Liver (tissue), 8 donors: ENCODE measurements at regions not wholly inside any gene's neighbourhood (a gene's known extent, or its start where the extent isn't known, plus 50 kb on each side); places are given as distances from the start of the nearest gene placed in this dataset.

Experiments
- DNase-seq: peaks from one replicate; pipeline ENCODE4 v3.0.0-alpha.2; 2017; ENCODE audit warnings: low spot score
- H3K27ac ChIP-seq, 2 donors: one replicate each; pipeline ENCODE4 v1.7.0; 2013; ENCODE audit warnings: inconsistent platforms in 2 of 2, low read length in 2 of 2, control low read depth in 1 of 2, low read depth in 1 of 2, mild to moderate bottlenecking in 1 of 2
- H3K27me3 ChIP-seq, 4 donors: one replicate each; pipeline versions ENCODE4 v1.6.1 to v1.7.0; 2013; ENCODE audit warnings: low read length in 3 of 4, inconsistent platforms in 1 of 4, mild to moderate bottlenecking in 1 of 4, moderate library complexity in 1 of 4; ENCODE audit not compliant: control insufficient read depth in 4 of 4, insufficient read depth in 4 of 4
- H3K36me3 ChIP-seq, 4 donors: one replicate each; pipeline versions ENCODE4 v1.6.1 to v1.7.0; 2013; ENCODE audit warnings: low read length in 3 of 4, mild to moderate bottlenecking in 3 of 4, low read depth in 1 of 4, moderate library complexity in 1 of 4; ENCODE audit not compliant: control insufficient read depth in 4 of 4, insufficient read depth in 3 of 4
- H3K4me1 ChIP-seq, 4 donors: one replicate each; pipeline versions ENCODE4 v1.6.1 to v1.7.0; 2013; ENCODE audit warnings: low read length in 3 of 4, mild to moderate bottlenecking in 3 of 4, moderate library complexity in 1 of 4; ENCODE audit not compliant: control insufficient read depth in 4 of 4, insufficient read depth in 4 of 4
- H3K4me3 ChIP-seq, 3 donors: one replicate each; pipeline versions ENCODE4 v1.6.1 to v1.7.0; 2013; ENCODE audit warnings: low read length in 3 of 3, control low read depth in 1 of 3, low read depth in 1 of 3, mild to moderate bottlenecking in 1 of 3
- H3K9ac ChIP-seq, 2 donors: one replicate each; pipeline ENCODE4 v1.7.0; 2013; ENCODE audit warnings: low read length in 2 of 2, mild to moderate bottlenecking in 2 of 2, moderate library complexity in 2 of 2, control low read depth in 1 of 2, low read depth in 1 of 2
- H3K9me3 ChIP-seq, 4 donors: one replicate each; pipeline versions ENCODE4 v1.6.1 to v1.7.0; 2013; ENCODE audit warnings: low read length in 3 of 4; ENCODE audit not compliant: control insufficient read depth in 4 of 4
- ATF3 ChIP-seq: IDR thresholded peaks from 2 replicates; pipeline ENCODE4 v1.6.1; 2016; ENCODE audit warnings: antibody characterized with exemption
- CTCF ChIP-seq: fragments of 150-350 bp; IDR thresholded peaks from 2 replicates; pipeline ENCODE4 v1.5.1; 2017; ENCODE audit warnings: improper control_type of control experiment, low read depth, low read length; ENCODE audit not compliant: missing input control
- EGR1 ChIP-seq, 2 donors: IDR thresholded peaks; 2 replicates each; pipeline ENCODE4 v1.6.1; 2016 to 2018; ENCODE audit warnings: antibody characterized with exemption in 2 of 2, low read depth in 2 of 2
- FOXA1 ChIP-seq: IDR thresholded peaks from 2 replicates; pipeline ENCODE4 v1.6.1; 2016; ENCODE audit warnings: antibody characterized with exemption
- GABPA ChIP-seq, 2 donors: IDR thresholded peaks in 1 of 2; conservative IDR thresholded peaks in 1 of 2; 2 replicates each; pipeline ENCODE4 v1.6.1; 2016; ENCODE audit warnings: antibody characterized with exemption in 2 of 2, mild to moderate bottlenecking in 1 of 2, moderate library complexity in 1 of 2
- HNF4A ChIP-seq, 2 donors: conservative IDR thresholded peaks; 2 replicates each; pipeline ENCODE4 v1.6.1; 2016; ENCODE audit warnings: antibody characterized with exemption in 2 of 2, mild to moderate bottlenecking in 2 of 2
- HNF4G ChIP-seq: IDR thresholded peaks from 2 replicates; pipeline ENCODE4 v1.6.1; 2016; ENCODE audit warnings: antibody characterized with exemption
- JUND ChIP-seq, 2 donors: IDR thresholded peaks; 2 replicates each; pipeline ENCODE4 v1.6.1; 2016; ENCODE audit warnings: antibody characterized with exemption in 2 of 2
- NR2F2 ChIP-seq: IDR thresholded peaks from 2 replicates; pipeline ENCODE4 v1.6.1; 2016; ENCODE audit warnings: antibody characterized with exemption
- RAD21 ChIP-seq, 2 donors: IDR thresholded peaks; 2 replicates each; pipeline ENCODE4 v1.6.1; 2016; ENCODE audit warnings: antibody characterized with exemption in 2 of 2, mild to moderate bottlenecking in 2 of 2
- SP1 ChIP-seq: IDR thresholded peaks from 2 replicates; pipeline ENCODE4 v1.6.1; 2018; ENCODE audit warnings: antibody characterized with exemption, mild to moderate bottlenecking
- YY1 ChIP-seq: IDR thresholded peaks from 2 replicates; pipeline ENCODE4 v1.6.1; 2016; ENCODE audit warnings: antibody characterized with exemption, mild to moderate bottlenecking
- ZBTB33 ChIP-seq: IDR thresholded peaks from 2 replicates; pipeline ENCODE4 v1.6.1; 2016; ENCODE audit warnings: antibody characterized with exemption
- WGBS: extraction: QIAGEN DNeasy Blood & Tissue Kit; methylation state at CpG from one replicate; pipeline ENCODE4 v1.1.7; 2013; 5-methylcytosine and 5-hydroxymethylcytosine counted together
- TF ChIP-seq, protein P1 (sequence below): IDR thresholded peaks from 2 replicates; pipeline ENCODE4 v1.6.1; 2016; ENCODE audit warnings: antibody characterized with exemption, mild to moderate bottlenecking
- donor health status: healthy.
- donor health status: healthy.
- donor health status: healthy.
- donor health status: healthy.
- donor health status: healthy.

- Histone ChIP-seq H3K9ac (no peak overlapping the region), H3K4me1 (no peaks in the 10 kb centered on the region), H3K4me3 (no peak overlapping the region), H3K9me3 (peaks cover 0 to 2% (median 0%) of the 10 kb centered on the region in 4 donors), H3K27ac (no peak overlapping the region), H3K36me3 (no peaks in the 10 kb centered on the region), H3K27me3 (no peaks in the 10 kb centered on the region)
- DNase-seq: no peak
- TF ChIP-seq HNF4A (conservative IDR thresholded peaks at IDR 0.05): no peak
- WGBS: 92% methylated on average over 3 of the region's 3 CpGs
Observed at GRCh38 chr6:51526049-51526448, 561.4 kb downstream of the PKHD1 start.

GRCh38 chr6:51526922-51527321, 560.5 kb downstream of the PKHD1 start:
- 67% methylated on average over 5 of the region's 5 CpGs for WGBS
- DNase-seq: no peak
- Histone ChIP-seq H3K27me3 (no peaks in the 10 kb centered on the region), H3K4me3 (no peak overlapping the region), H3K9ac (no peak overlapping the region), H3K27ac (no peak overlapping the region), H3K36me3 (no peaks in the 10 kb centered on the region), H3K4me1 (no peaks in the 10 kb centered on the region), H3K9me3 (peaks cover 0 to 2% (median 0%) of the 10 kb centered on the region in 4 donors)
- TF ChIP-seq FOXA1 (no peak), HNF4A (conservative IDR thresholded peaks at IDR 0.05) (no peak), EGR1 (IDR thresholded peaks at IDR 0.05; ENCODE audit: low read depth in 2 of 2) (no peak), HNF4G (no peak), GABPA (IDR thresholded peaks at IDR 0.05 in 1 of 2, conservative IDR thresholded peaks at IDR 0.05 in 1 of 2) (no peak), RAD21 (IDR thresholded peaks at IDR 0.05) (no peak), NR2F2 (no peak), JUND (IDR thresholded peaks at IDR 0.05) (no peak), ATF3 (no peak), CTCF (no peak), YY1 (no peak), ZBTB33 (no peak), SP1 (no peak)
- TF ChIP-seq, protein P1, sequence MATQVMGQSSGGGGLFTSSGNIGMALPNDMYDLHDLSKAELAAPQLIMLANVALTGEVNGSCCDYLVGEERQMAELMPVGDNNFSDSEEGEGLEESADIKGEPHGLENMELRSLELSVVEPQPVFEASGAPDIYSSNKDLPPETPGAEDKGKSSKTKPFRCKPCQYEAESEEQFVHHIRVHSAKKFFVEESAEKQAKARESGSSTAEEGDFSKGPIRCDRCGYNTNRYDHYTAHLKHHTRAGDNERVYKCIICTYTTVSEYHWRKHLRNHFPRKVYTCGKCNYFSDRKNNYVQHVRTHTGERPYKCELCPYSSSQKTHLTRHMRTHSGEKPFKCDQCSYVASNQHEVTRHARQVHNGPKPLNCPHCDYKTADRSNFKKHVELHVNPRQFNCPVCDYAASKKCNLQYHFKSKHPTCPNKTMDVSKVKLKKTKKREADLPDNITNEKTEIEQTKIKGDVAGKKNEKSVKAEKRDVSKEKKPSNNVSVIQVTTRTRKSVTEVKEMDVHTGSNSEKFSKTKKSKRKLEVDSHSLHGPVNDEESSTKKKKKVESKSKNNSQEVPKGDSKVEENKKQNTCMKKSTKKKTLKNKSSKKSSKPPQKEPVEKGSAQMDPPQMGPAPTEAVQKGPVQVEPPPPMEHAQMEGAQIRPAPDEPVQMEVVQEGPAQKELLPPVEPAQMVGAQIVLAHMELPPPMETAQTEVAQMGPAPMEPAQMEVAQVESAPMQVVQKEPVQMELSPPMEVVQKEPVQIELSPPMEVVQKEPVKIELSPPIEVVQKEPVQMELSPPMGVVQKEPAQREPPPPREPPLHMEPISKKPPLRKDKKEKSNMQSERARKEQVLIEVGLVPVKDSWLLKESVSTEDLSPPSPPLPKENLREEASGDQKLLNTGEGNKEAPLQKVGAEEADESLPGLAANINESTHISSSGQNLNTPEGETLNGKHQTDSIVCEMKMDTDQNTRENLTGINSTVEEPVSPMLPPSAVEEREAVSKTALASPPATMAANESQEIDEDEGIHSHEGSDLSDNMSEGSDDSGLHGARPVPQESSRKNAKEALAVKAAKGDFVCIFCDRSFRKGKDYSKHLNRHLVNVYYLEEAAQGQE: no peak
